ENCODE measurements at regions not wholly inside any gene's neighbourhood (a gene's known extent, or its start where the extent isn't known, plus 50 kb on each side); places are given as distances from the start of the nearest gene placed in this dataset.

DNA sequence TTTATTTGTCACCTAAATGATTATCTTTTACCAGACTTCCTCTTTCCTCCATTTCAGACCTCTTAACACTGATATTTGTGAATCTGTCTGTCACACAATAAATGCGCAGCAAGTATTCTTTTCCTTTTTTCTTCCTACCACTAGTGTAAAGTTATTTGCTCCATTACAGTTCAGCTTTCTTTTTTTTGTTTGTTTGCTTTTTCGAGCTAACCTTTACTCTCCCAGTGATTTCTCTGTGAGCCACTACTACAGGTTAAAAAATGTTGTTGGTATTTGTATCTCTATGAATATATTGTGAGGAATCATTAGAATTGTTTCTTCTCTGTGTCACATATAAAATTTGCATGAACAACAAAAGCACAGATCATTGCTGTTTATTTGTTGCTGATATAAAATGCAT is 854.0 kb upstream of the GCFC2 start:
- H3K36me3 ChIP-seq, result no peaks in the 10 kb centered on the region
- no peak overlapping the region for H3K27ac ChIP-seq
- WGBS, 2 donors, result 83 to 88% methylated on average over 2 of the region's 2 CpGs
- no peaks in the 10 kb centered on the region for H3K4me1 ChIP-seq
- no peak for DNase-seq
- intact Hi-C loops (cut with DNase I), result no loop called here
- no peaks in the 10 kb centered on the region for H3K27me3 ChIP-seq
- no peak for TF ChIP-seq POLR2A (IDR thresholded peaks at IDR 0.05)
- TF ChIP-seq, protein P1, sequence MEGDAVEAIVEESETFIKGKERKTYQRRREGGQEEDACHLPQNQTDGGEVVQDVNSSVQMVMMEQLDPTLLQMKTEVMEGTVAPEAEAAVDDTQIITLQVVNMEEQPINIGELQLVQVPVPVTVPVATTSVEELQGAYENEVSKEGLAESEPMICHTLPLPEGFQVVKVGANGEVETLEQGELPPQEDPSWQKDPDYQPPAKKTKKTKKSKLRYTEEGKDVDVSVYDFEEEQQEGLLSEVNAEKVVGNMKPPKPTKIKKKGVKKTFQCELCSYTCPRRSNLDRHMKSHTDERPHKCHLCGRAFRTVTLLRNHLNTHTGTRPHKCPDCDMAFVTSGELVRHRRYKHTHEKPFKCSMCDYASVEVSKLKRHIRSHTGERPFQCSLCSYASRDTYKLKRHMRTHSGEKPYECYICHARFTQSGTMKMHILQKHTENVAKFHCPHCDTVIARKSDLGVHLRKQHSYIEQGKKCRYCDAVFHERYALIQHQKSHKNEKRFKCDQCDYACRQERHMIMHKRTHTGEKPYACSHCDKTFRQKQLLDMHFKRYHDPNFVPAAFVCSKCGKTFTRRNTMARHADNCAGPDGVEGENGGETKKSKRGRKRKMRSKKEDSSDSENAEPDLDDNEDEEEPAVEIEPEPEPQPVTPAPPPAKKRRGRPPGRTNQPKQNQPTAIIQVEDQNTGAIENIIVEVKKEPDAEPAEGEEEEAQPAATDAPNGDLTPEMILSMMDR (IDR thresholded peaks at IDR 0.05), result no peak
- H3K4me3 ChIP-seq (replicated peaks in 1 of 3), result no peak overlapping the region
- H3K9me3 ChIP-seq, result no peaks in the 10 kb centered on the region

DNA sequence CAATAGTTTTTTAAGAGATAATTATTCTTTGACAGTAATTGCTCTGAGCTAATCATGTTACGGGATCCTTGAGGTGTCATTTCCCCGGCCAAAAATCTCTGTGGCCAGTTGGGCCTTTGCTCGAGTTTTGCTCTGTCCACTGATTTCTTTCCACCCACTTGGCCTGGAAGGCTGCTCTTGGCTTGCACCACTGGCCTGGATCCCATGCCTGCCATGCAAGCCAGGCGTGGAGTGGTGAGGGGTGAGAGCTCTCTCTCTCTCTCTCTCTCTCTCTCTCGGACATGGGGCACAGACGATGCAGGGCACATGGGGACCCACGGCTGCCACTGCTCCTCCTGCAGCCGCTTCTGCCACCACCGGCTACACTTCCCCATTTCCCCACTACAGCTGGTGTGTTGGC is 853.0 kb upstream of the GCFC2 start:
- 83 to 90% methylated on average over 9 of the region's 9 CpGs for WGBS, 2 donors
- H3K36me3 ChIP-seq, result no peaks in the 10 kb centered on the region
- no peak for DNase-seq
- TF ChIP-seq POLR2A (IDR thresholded peaks at IDR 0.05), result no peak
- TF ChIP-seq, protein P1 (IDR thresholded peaks at IDR 0.05), result no peak
- no peaks in the 10 kb centered on the region for H3K4me1 ChIP-seq
- intact Hi-C loops (cut with DNase I), result no loop called here
- H3K9me3 ChIP-seq, result no peaks in the 10 kb centered on the region
- H3K27ac ChIP-seq, result no peak overlapping the region
- H3K4me3 ChIP-seq (replicated peaks in 1 of 3), result no peak overlapping the region
- no peaks in the 10 kb centered on the region for H3K27me3 ChIP-seq

DNA sequence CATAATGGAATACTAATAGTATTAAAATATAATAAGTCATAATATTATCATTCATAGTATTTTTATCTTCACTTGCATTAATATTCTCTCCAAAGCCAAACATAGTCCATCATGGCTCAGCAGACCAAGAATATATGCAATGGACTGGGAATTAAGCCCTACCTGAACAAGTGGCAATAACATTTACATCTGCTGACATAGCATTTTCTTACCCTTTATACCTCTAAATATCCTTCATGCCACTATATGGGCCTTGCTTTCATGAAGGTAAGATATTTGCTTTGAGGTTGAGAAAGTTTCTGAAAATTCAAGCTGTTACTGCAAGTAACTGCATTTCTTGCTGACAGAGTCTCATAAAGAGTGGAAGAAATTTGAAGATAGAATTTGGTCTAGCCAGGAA is 847.4 kb upstream of the GCFC2 start:
- TF ChIP-seq, protein P1 (IDR thresholded peaks at IDR 0.05), result no peak
- TF ChIP-seq POLR2A (IDR thresholded peaks at IDR 0.05), result no peak
- Histone ChIP-seq H3K4me3 (replicated peaks in 1 of 3) (no peak overlapping the region), H3K4me1 (no peaks in the 10 kb centered on the region), H3K36me3 (no peaks in the 10 kb centered on the region), H3K9me3 (no peaks in the 10 kb centered on the region), H3K27ac (no peak overlapping the region), H3K27me3 (no peaks in the 10 kb centered on the region)
- intact Hi-C loops (cut with DNase I), result no loop called here
- no peak for DNase-seq

DNA sequence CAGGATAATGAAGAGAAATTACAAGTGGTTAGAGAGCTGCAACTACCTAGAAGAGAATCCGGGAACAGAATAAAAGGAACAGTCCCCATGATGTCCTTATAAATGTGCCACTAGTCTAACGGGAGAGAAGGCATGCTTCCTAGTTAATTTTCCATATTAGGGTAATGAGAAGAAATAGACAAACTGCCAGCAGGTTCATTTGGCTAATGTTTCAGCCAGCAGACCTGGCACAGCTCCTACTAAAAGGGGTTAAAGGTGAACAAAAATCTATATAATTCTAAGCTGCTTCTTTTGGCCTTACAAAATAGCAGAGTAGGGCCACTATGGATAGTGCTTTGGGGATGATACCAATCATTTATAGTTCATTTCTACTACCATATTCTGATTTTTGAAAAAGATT is 845.3 kb upstream of the GCFC2 start:
- WGBS, 2 donors, result 63 to 74% methylated on average over 2 of the region's 2 CpGs
- Histone ChIP-seq H3K9me3 (no peaks in the 10 kb centered on the region), H3K36me3 (no peaks in the 10 kb centered on the region), H3K4me3 (replicated peaks in 1 of 3) (no peak overlapping the region), H3K4me1 (no peaks in the 10 kb centered on the region), H3K27ac (no peak overlapping the region), H3K27me3 (no peaks in the 10 kb centered on the region)
- TF ChIP-seq POLR2A (IDR thresholded peaks at IDR 0.05), result no peak
- TF ChIP-seq, protein P1 (IDR thresholded peaks at IDR 0.05), result no peak
- DNase-seq, result no peak
- intact Hi-C loops (cut with DNase I), result no loop called here

DNA sequence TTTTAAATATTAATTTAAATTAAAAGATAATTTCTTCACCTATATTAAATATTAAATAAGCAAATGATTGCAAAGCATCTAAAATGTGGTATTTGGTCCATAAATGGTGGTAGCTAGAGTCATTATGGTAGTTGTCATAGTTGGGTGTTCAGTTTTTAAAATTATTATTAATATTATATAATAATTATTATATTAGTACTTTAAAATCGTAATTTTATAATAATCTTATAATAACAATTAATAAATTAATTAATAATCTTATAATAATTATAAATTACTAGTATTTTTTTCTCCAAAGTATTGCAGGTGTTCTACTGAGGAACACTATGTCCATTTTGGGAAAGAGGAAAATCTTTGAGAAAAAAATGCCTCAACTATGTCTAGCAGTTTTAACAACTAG is 835.5 kb upstream of the GCFC2 start:
- H3K4me1 ChIP-seq, result no peaks in the 10 kb centered on the region
- H3K36me3 ChIP-seq, result no peaks in the 10 kb centered on the region
- H3K9me3 ChIP-seq, result no peaks in the 10 kb centered on the region
- intact Hi-C loops (cut with DNase I), result no loop called here
- no peak overlapping the region for H3K4me3 ChIP-seq (replicated peaks in 1 of 3)
- no peaks in the 10 kb centered on the region for H3K27me3 ChIP-seq
- TF ChIP-seq, protein P1 (IDR thresholded peaks at IDR 0.05), result no peak
- TF ChIP-seq POLR2A (IDR thresholded peaks at IDR 0.05), result no peak
- 31 to 36% methylated on average over 1 of the region's 1 CpG for WGBS, 2 donors
- no peak for DNase-seq
- H3K27ac ChIP-seq, result no peak overlapping the region
